NCI-H2227 treated with DMSO at 0.1 percent for 48 hours (cell line): ENCODE measurements at regions not wholly inside any gene's neighbourhood (a gene's known extent, or its start where the extent isn't known, plus 50 kb on each side); places are given as distances from the start of the nearest gene placed in this dataset.

Experiments used
- DNase-seq: peaks from one replicate; lab custom pipeline; 2025; lab: John Stamatoyannopoulos, UW

GRCh38 chr5:61622156-61622555 is 290.1 kb downstream of the ZSWIM6 start:
- no peak for DNase-seq

DNA sequence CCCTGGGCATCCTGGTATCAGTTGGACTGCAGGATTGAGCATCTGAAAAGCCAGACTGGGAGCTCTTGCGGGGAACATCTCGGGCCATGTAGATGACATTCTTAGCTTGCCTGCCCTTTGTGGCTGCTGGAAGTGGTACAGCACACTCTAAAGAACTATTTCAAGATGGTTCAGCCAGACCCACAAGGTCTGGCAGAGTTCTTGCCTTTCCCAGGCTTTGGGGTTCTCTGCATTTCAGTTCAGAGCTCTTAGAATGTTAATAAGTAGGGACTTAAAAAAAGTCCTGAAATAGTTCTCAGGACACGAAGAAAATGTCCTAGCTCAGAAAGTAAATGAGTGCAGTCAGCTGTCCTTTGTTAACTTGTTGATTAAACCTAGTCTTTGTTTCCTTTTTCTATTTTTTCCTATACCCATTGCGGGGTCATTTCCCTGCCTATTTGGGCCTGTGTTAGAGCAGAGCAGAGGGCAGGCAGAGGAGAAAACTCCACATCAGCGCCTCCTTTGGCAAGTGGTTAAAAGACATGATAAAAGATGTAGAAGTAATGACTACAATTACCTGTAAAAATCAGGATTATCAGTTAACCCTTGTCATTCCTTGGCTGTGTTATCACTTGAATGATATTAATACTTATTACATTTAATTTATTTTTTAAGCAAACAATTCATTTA is 291.5 kb downstream of the ZSWIM6 start:
- DNase-seq, result peak; percentile 10

GRCh38 chr5:61624553-61625136 is 292.6 kb downstream of the ZSWIM6 start:
- DNase-seq, result no peak

- DNase-seq, result peak; percentile 33
Observed at GRCh38 chr5:61625137-61625561, 293.1 kb downstream of the ZSWIM6 start.

- no peak for DNase-seq
Observed at GRCh38 chr5:61625681-61626621, 293.9 kb downstream of the ZSWIM6 start.

GRCh38 chr5:61626639-61627282 is 294.7 kb downstream of the ZSWIM6 start:
- no peak for DNase-seq

DNA sequence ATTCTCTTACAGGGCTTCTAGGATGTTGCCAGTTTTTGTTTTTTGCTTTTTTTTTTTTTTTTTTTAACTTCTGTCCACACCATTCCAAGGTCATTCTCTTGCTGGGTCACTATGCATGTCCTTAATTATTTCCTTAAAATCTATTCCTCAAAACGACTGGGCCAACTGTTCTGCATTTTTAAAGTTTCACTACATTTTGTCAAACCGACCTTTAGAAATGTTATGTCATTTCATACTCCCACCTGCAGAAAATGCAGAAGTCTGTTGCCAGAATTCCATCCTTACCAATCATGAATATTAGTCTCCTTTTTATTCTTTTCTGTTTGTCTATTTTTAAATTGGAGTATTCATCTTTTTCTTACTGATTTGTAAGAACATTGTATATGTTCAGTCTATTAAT is 295.5 kb downstream of the ZSWIM6 start:
- no peak for DNase-seq

DNA sequence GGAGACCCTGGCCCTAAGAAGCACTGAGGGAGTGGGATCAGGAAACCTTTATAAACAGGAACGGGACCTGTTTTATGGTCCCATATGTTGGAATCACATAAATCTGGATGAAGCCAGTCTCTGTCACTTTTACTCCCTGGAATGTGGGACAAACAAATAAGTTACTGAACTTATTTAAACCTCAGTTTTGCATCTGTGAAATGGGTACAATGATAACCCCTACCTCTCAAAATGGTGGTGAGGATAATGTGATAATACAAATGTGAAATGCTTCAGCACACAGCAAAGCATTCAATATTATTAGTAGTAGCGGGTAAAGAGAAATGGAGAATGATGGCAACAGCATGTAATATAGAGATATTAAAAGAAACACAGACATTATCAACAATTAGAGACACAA is 298.9 kb downstream of the ZSWIM6 start:
- DNase-seq, result no peak

DNA sequence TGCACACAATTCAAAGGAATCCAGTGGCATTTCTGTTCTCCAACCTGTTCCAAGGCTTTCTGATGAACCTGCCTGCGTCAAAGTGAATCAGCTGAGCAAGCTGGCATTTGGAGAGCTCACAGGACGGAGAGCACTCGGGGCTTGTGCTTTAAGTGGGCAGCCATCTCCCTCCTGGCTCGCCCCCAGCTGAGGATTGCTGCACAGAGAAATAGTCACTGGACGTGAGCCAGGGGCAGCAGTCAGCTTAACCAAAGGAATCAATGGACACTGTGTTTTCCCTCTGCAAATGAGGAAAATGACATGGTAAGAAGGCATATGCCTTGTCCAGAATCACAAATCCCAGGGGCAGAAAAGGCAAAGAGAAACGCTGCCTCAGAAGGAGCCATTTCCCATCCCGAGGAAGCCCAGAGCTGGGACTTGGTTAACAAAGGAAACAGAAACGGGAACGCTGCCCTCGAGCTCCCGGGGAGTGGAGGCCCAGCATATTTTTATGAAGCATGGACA is 299.4 kb downstream of the ZSWIM6 start:
- DNase-seq, result peak; percentile 40

DNA sequence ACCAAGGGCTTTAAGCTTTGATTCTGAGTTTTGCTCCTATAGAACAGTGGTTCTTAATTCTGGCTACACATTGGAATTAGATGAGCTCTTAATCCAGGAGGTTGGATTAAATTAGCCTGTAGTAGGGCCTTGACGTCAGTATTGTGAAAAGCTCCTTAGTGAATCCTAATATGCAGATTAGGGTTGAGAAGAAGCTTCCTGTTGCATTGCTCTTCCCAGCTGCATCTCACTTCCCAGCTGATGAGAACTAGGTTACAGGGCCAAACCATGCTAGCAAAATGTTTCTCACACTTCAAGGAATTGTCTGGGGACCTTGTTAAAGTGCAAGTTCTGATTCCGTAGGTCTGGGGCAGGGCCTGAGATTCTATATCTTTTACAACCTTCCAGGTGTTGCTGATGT is 300.0 kb downstream of the ZSWIM6 start:
- no peak for DNase-seq

DNA sequence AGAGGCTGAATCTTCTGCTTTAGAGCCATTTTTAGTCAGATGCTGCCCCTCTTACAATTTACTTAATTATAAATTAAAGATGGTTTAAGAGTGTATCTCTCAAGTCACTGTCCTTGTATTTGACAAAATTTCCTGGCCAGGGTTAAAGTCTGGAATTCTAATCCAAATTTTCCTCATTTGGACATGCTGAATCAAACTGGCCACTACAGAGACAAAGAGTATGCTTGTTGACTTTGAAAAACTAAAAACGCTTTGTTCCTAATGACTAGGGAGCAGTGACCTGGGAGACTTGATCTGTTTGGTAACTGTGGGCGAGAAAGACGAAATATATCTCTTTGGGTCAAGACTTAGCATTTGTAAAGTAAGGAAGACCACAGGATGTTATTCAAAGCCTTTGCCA is 303.2 kb downstream of the ZSWIM6 start:
- DNase-seq, result no peak

GRCh38 chr5:61637566-61637965 is 305.5 kb downstream of the ZSWIM6 start:
- DNase-seq, result no peak

DNA sequence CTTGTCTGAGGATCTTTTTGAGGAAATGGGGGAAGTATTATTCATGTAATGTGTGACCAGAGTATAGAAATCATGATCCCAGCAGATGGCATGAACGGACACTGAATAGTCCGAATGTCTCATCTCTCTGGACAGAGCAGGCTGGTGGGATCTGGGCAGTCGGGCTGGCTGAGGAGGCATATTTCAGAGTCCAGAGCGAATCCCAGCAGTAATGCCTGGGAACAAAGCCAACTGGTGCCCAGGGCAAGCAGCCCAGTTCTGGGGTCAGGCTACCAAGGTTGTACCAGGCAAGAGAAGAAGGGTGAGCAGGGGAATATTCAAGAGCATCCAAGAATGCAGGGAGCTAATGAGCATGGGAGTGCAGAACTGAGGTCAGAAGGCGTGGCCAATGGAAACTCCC is 306.4 kb downstream of the ZSWIM6 start:
- DNase-seq, result no peak

- peak; percentile 12 for DNase-seq
Observed at GRCh38 chr5:61640179-61641021, 308.3 kb downstream of the ZSWIM6 start.

DNA sequence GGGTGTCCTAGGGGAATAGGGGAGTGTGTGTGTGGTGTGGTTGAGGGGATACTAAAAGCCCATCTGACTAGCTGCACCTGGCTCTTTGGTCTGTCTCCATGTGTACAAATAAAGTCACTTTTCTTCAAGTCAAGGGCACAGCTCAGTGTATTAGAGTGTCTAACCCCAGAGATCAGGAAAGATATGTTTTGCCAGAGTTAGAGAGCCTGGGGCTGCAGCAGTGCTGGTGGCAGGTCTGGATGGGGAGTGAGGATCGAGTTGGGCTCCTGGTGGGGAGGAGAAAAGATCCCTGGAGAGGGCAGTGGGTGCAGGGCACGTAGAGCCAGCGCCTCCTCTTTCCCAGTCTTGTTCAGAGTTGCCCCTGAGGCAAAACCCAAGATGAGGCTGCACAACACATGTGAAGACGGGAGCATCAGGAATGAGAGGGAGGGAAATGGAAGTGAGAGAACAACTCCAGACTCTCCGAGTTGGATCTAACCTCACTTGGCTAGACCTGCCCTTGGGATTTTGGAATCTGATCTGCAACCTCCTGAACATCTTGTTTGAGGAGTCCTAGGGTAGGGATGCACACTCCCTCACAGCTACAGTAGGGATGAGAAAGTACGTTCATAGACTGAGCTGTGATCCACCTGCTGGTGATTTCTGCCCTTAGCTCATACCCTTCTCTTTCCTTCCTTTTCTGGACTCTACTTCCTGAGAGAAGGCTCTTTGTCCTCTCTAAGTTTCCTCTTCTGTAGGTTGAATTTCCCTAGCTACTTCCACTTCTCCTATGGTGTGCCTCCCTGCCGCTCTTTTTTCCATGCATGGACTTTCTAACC is 309.9 kb downstream of the ZSWIM6 start:
- DNase-seq, result no peak

DNA sequence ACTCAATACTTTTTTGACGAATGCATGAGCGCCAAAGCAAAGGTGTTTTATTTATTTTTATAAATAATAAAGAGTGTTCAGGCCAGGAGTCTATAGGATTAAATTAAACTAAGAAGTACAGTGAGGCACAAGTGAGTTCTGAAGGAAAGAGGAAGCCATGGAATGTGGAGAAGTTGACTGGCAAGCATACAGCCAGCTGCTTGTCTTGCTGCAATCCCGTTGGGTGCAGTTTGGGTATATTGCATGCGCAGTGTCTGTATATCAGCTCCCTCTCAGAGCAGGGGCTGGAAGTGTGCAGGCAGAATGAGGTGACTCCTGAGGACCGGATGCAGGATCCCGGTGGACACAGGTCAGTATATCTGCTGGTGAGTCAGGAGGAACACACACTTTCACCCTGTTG is 315.6 kb downstream of the ZSWIM6 start:
- no peak for DNase-seq

DNA sequence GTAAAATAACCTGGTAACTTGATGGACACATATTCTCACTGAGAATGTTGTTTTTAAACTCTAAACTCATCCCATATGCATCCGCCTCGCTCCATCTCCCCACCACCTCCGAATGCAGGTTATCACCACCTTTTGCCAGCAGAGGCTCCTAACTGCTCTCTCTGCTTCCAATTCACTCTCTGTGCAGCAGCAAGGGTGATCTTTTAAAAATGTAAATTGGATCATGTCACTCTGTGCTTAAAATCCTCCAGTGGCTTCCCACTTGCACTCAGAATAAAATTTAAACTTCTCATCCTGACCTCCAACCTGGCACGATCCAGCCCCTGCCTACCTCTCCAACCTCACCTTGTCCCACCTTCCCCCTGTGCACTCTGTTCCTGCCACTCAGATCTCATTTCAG is 317.2 kb downstream of the ZSWIM6 start:
- DNase-seq, result no peak

DNA sequence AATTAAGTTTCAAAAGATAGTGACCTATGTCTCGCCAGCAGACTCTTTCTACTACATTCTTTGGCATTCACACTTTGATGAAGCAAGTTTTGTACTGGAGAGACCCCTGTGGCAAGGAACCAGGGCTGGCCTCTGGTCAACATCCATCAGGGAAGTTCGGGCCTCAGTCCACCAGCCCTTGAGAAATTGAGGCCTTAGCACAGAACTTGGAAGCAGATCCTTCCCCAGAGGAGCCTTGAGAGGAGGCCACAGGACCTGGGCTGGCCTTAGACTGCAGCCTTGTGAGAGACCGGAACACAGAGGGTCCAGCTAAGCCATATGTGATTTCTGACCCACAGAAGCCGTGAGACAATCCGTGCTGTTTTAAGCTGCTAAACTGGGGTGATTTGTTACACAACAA is 317.9 kb downstream of the ZSWIM6 start:
- no peak for DNase-seq

GRCh38 chr5:61650661-61651060 is 318.6 kb downstream of the ZSWIM6 start:
- DNase-seq, result no peak

DNA sequence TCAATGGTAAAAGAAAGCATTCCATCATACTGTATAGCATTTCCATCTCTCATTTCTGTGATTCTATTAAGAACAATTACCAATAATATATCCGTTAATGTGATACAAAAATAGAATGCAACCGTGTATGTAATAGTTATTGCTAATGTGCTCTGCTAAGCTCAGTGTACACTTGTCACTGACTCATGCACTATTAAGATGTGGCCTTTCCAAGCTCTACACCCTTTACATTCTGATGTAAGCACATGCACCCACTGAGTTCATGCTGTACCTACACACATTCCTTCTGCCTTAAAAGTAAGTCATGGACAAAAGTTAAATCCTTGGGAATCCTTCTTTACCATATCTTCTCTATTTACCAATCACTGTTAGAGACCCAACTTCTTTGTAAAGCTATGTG is 319.1 kb downstream of the ZSWIM6 start:
- DNase-seq, result no peak
